ENCODE measurements at regions not wholly inside any gene's neighbourhood (a gene's known extent, or its start where the extent isn't known, plus 50 kb on each side); places are given as distances from the start of the nearest gene placed in this dataset.
"Not testable (repeated sequence)": the region's sequence is repeated elsewhere in the genome, so short reads cannot be mapped to it uniquely, and the experiment has no call there.

DNA sequence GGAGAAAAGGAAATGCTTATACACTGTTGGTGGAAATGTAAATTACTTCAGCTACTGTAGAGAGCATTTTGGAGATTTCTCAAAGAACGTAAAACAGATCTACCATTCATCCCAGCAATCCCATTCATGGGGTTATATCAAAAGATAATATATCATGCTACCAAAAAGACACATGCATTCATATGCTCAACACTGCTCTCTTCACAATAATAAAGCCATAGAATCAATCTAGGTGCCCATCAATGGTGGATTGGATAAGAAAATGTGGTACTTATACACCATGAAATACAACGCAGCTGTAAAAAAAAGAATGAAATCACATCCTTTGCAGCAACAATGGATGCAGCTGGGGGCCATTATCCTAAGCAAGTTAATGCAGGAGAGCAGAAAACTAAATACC is 1487.7 kb upstream of the SEL1L start:
- DNase-seq = no peak

DNA sequence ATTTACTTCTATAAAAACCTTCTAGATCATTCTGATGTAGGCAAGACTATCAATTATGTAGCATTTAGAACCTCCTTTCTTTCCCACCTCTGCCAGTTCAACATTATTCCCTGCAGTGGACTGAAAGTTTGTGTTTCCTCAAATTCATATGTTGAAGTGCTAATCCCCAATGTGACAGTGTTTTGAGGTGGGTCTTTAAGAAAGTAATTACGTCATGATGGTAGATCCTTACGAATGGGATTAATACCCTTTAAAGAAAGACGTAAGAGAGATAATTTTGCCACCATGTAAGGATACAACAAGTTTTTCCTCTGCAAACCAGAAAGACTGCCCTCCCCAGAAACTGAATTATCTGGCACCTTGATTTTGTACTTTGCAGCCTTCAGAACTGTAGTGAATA is 1489.7 kb upstream of the SEL1L start:
- DNase-seq = no peak

DNA sequence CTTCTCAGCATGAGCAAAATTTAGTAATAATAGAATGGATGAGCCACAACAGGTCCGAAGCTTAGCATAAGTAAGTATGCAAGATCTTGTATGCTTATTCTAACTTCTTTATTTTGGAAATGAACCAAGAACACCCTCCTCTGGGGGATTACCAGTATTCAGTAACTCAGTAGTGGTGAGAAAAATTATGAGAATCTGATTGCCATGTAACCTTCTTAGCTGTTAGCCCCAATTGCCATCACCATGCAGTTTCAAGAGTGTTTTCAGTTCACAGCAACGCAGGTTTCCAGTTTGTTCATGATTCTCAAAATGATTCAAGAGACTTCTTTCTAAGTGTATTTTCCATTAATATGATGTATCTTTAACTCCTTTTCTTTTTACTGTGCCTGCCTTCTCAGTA is 1507.6 kb upstream of the SEL1L start:
- DNase-seq = no peak

DNA sequence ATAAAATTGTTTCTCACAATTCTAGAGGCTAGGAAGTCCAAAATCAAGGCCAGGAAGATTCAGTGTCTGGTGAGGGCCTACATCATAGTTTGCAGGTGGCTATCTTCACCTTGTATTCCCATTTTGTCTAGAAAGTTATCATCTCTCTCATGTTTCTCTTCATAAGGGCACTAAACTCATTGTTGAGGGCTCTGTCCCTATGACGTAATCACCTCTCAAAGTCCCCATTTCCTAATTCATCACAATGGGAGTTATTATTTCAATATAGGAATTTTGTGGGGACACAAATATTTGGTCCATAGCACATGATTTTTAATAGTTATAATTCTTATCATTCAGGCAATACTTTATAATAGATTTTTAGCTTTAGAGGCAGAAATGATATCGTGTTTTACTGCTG is 1509.2 kb upstream of the SEL1L start:
- no peak for DNase-seq

DNA sequence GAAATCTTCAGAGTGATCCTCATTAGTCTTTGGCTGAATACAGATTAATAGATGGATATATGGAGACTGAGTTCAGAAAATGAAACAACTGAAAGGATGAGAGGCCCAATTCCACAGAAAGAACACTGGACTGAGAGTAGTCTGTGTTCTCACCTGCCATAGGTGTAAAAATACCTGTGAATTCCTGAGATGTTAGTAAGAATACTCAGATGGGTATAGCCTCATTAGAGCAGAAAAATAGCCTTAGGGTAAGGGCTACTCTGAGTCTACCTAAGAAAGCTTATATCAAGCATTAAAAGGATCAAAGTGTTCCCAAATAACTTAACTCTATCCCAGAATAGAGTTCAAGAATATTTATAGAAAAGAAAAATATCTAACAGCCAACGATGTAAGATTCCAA is 1510.3 kb upstream of the SEL1L start:
- DNase-seq = no peak

DNA sequence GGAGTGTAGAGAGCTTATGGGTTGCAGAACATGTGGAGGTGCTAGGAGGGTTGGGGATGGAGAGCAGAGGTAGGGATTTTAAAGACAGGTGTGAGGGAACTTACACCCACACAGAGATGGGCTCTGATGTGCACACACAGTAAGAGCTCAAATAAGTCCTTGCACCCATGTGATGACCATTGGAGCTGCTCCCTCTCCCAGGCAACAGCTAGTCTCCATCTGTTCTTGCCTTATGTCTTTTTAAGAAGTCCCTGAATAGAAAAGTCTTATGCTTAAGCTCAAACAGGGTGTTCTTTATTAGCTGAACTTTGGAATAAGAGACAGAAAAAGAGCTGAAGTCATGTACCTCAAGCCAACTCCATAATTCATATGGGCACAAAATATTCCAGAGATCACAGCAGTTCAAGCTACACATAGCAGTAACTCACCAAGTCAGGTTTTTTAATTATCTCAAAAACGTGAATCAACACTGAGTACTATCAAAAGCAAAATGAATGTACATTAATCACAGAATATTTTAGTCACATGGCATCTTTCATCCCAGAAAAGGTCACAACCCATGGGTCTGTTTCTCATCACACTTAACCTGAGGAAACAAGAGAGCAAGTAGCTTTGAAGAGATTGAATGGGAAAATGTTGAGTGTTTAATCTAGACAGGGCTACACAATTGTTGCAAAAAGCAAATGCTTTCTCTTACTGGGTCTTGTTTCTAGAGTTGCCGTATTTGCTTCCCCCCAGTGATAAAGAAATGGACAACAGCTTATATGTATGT is 1513.6 kb upstream of the SEL1L start:
- no peak for DNase-seq

DNA sequence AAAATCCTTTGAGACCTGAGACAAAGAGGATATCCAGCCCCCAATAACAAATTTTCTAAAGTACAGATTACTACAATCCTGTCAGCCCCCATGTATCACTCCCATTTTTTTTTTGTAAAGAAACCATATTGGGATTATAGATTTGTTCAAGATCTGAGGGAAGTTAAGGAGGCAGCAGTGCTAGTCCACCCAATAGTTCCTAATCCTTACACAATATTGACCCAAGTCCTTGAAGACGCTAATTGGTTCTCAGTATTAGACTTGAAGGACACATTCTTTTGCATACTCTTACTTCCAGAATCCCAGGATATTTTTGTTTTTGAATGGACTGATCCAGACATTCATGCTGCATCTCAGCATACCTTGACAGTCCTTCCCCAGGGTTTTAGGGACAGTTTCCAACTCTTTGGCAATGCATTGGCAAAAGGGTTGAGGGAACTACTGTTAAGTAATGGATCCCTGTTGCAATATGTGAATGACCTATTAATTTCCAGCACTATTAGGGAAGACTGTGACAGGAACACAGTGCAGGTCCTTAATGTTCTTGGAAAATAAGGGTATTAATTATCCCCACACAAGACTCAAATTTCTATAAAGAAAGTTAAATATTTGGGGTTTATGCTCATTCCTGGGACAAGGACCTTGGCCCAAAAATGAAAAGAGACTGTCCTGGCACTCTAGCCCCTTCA is 1519.5 kb upstream of the SEL1L start:
- DNase-seq = no peak

DNA sequence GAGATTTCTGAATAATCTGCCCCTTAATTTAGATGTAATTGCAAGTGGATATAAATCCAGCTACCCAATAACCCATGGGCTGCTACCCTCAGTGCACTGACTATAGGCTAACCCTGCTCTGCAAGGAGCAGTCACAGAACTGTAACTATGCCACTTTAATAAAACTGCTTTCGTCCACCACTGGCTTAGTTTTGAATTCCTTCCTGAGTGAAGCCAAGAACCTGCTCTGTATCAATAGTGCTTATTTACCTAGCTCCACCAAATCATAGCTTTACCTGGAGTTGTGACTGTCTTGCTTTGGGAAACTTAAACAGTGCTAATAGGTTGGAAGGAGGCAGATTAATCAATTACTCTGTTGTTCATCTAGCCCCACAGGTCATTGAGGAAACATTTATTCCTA is 1524.4 kb upstream of the SEL1L start:
- DNase-seq = no peak

DNA sequence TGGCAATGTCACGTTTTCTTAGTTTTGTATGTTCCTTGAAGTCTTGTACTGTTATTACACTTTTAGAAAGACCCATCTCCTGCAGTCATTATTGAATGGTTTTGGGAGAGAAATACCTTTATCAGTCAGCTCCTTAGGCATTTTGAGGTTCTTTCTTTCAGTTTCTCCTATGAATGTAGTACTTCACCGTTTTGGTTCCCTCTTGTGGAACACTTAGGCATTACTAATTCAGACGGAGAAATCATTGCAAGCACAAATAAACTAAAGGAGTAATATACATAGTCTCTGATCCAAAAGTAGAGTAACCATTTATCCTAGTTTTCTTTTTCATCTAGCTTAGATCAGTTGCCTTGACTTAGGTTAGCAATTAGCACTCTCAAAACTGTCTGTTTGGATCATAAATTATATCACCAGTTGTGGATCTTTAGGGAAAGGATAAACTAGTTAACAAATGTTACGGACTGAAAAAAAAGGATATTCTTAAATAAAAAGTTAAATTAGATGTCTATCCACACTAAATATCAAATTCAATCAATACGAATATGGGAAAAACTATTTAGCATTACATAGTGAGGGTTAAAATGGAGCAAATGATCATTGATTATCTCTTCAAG is 1538.3 kb upstream of the SEL1L start:
- DNase-seq = no peak

DNA sequence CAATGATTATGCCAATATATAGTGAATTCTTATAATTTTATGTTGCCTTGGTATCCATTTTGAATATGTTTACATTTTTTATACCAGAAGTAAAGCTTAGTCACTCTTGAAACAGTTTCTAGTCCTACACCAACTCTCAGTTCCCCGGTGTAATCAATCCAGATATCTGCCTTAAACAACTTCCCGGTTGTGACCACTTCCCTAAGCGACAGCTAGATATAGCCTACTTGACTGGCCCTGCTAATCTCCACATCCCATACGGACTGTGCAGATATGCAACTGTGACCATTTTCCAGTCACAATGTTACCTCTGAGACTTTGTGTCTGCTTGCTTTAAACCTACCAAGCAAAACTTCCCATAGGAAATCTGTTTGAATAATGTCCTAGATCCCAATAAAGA is 1551.5 kb upstream of the SEL1L start:
- no peak for DNase-seq

DNA sequence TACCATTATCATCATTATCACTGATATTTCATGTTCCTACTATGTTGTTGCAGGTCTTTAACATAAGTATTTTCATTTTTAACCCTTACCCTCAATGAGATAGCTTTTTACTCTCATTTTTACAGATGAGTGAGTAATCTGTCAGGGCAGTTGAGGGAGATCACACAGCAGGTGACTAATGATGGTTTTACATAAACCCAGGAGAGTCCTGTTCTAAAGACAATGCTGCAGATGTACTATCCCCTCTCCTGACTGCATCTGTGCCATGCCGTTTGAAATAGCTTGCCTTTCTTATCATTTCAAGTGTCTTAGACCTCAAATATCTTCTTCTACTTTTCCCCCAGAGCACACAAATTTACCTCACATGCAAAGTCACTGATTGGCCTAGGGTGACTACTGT is 1552.1 kb upstream of the SEL1L start:
- DNase-seq = no peak

DNA sequence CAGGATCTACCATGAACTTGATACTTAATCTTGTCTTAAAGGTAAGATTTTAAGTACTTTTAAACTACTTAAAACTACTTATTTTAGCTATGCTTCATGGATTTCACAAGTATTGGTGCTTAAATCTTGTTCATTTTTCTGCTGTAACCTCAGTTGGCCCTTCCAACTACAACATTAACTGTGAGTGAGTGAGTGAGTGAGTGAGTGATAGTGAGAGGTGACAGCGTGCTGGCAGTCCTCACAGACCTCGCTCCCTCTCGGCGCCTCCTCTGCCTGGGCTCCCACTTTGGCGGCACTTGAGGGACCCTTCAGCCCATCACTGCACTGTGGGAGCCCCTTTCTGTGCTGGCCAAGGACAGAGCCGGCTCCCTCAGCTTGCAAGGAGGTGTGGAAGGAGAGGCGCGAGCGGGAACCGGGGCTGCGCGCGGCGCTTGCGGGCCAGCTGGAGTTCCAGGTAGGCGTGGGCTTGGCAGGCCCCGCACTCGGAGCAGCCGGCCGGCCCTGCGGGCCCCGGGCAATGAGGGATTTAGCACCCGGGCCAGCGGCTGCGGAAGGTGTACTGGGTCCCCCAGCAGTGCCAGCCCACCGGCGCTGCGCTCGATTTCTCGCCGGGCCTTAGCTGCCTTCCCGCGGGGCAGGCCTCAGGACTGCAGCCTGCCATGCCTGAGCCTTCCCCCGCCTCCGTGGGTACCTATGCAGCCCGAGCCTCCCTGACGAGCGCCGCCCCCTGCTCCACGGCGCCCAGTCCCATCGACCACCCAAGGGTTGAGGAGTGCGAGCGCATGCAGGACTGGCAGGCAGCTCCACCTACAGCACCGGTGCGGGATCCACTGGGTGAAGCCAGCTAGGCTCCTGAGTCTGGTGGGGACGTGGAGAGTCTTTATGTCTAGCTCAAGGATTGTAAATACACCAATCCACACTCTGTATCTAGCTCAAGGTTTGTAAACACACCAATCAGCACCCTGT is 1558.6 kb upstream of the SEL1L start:
- DNase-seq = not testable (repeated sequence)

DNA sequence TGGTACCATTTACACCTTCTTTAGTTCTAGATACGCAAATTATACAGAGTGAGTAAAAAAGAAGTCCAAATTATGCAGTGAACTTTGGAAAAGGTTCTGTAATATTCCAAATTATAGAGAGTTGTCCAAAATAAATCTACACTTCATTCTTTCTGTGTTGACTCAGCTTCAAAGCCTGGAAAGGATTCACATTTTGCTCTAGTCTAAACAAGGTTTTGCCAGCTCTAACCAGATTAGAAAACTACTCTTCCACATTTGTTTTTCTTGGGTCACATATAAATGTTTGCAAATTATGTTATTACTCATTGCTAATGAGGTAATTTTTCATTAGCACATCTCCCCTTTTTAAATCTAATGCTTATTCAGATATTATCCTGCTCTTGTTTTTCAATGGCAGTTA is 1562.4 kb upstream of the SEL1L start:
- DNase-seq = no peak

DNA sequence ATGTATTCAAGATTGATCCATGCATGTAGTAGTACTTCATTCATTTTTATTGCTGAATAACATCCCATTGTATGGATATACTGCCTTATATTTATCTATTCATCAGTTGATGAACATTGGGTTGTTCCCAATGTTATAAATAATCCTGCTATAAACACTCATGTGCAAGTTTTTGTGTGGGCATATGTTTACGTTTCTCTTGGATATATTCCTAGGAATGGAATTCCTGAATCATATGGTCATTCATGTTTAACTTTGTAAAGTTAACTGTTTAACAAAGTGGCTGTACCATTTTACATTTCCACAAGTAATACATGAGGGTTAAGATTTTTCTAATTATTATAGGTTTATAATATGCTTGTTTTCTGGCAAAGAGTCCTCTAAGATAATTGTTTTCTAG is 1568.2 kb upstream of the SEL1L start:
- no peak for DNase-seq

DNA sequence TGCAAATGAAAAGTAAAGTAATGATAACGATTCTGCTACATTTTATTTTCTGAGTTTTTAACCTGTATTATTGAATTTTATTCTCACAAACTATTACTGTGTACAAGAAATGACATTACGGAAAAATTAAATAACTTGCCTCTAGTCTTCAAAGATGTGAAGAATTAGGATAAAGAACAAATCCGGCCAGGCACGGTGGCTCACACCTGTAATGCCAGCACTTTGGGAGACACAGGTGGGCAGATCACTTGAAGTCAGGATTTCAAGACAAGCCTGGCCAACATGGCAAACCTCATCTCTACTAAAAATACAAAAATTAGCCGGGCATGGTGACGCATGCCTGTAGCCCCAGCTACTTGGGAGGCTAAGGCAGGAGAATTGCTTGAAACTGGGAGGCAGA is 1584.4 kb upstream of the SEL1L start:
- DNase-seq = no peak

DNA sequence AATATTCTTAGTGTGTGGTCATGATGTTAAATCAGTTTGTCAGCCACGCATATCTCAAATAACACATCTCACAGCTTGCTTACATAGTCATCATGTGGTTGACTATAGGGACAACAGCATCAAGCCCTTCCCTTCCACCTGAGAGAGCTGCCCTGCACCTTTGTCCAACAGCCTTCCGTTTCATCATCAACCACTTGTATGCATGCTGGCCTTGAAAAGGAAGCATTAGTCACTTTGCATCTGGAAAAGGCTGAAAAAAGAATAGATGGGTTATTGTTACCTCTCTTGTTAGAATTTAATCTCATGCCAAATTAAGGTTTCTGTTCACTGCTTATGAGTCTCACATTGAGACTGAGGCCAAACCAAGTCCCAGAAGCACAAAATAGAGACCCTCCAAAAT is 1586.5 kb upstream of the SEL1L start:
- DNase-seq = no peak

DNA sequence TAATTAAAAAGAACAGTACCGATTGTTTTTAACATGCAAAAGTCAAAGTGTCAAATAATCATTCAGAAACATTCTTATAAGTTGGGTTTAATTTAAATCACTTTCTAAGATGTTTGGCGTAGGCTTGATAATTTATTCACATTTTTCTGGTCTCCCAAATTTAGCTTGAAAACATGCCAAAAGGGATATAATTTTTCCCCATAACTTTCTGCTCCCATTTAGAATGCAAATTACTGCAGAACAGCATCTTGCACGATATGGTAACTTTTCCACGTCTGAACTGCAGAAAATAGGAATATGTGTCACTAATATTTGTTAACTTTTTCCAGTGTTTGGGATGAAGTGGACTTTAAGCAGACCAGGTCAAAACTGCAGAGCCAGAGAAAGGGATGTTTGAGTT is 1592.4 kb upstream of the SEL1L start:
- no peak for DNase-seq

DNA sequence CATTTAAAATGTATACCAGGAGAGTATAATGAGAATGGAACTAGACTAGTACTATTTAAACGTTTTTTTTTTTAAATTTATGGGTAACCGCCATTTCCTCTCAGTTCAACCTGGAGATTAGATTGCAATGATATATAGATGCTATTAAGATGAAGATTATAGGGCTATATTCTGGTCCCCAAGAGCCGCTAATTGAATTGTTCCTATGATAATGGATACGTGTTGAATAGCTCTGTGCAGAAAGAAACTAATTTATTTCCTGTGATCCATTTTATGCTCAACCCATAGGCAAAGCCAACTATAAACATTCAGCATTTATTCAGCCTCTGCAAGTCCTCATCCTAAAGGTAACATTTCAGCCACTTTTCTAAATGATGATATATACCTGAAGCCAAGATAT is 1595.1 kb upstream of the SEL1L start:
- DNase-seq = no peak

DNA sequence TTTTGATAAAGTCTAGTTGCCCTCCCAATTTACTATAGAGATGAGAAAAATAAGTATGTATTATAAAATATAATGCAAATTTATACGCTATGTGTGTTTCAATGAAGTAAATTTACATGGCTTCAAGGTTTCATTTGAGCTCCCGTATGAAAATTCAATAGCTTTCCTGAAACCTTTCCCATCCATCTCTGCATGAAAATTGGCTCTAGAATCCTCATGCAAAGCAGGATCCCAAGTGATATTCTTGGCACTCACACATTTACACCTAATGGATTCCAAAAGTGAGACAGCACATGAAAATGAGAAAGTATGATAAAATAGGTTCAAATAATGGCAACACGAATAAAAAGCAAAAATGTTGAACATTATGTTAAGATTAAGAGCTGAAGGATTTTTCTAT is 1595.8 kb upstream of the SEL1L start:
- DNase-seq = no peak

DNA sequence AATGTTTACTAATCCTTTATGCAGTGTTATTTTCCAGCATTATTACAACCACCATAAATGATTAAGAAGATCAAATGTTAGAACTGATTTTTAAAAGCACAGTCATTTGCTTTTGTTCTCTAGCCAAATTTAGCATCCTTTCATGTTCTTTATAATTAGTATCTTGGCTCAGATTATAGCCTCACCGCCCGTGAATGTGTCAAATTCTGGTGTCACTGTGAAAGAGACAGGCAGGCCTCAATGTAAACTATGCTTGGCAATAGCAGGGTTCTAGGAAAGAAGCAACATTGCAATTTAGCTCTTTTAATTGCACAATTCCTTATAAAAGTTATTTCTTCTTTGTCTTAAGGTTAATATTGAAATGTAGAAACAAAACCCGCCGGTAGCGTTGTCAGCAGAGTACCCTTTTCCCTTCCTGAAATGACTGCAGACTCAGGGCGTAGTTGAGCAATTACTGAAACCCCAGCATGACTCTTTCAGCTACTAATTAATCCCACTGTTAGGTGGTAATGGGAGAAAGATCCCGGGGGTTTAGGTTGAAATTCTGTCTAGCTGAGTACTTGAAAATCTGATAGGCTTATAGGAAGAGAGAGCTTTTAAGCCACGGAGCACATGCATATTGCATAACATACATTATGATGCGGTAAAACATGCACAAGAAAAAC is 1600.5 kb upstream of the SEL1L start:
- DNase-seq = no peak

DNA sequence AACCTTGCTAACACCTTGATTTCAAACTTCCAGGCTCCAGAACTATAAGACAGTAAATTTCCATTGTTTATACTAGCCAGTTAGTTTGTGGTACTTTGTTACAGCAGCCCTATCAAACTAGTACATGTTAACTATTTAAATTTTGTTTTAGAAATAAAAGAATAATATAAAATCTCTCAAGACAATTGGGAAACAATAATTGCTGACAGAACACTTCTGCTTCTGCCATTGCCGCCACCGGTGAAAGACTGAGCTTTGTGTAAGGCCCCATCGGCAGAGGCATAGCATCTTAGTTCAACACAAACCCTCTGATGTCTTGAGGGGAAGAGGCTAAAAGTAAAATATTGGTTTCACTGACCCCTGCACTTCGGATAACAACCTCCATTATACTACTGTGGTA is 1607.1 kb upstream of the SEL1L start:
- no peak for DNase-seq

DNA sequence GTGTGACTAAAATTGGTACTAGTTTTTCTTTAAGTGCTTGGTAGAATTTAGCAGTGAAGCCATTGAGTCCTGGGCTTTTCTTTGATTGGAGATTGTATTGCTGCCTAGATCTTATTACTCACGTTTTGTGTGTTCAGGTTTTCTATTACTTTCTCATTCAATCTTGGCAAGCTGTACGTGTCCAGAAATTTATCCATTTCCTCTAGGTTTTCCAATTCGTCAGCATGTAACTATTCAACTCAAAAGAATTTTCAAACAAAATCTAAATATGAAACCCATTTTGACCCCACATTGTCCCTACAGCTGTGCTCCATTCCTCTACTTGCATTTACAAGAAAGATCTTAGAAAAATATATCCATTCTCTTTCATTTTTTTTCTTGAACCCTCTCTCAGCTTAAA is 1613.4 kb upstream of the SEL1L start:
- no peak for DNase-seq

DNA sequence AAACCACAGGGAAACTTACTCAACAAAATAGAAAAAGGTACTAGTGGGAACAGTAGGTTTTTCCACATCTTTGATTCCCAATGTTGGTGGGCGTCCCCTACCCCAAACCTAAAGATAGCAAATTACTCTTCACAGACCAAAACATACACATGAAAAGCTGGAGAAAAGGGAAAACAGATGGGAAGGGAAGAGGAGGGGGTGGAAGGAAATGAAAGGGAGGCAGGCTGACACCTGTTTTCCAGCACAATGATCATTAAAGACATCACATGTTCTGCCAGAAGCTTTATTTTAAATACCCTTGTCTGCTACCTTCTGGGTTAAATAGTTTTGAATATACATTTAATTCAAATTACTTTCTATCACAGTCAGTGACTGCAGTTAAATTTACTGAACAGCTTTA is 1617.9 kb upstream of the SEL1L start:
- no peak for DNase-seq

Measured in activated CD8-positive, alpha-beta memory T cell treated with anti-CD3 and anti-CD28 coated beads for 24 hours (primary cell).